ENCODE measurements at regions not wholly inside any gene's neighbourhood (a gene's known extent, or its start where the extent isn't known, plus 50 kb on each side); places are given as distances from the start of the nearest gene placed in this dataset.

- Histone ChIP-seq H3K27ac (ENCODE audit: low read length) (no peak overlapping the region), H2AFZ (ENCODE audit: low read length) (no peak overlapping the region), H3K9ac (ENCODE audit: low read length) (no peak overlapping the region), H4K20me1 (ENCODE audit: low read length) (no peaks in the 10 kb centered on the region), H3K4me2 (ENCODE audit: low read length) (no peak overlapping the region), H3K36me3 (ENCODE audit: low read depth, low read length) (no peaks in the 10 kb centered on the region), H3K27me3 (ENCODE audit: low read length) (no peaks in the 10 kb centered on the region), H3K4me1 (ENCODE audit: insufficient read depth, low read length) (no peaks in the 10 kb centered on the region), H3K4me3 (ENCODE audit: low read length) (no peak overlapping the region), H3K9me3 (ENCODE audit: low read length) (no peaks in the 10 kb centered on the region), H3K79me2 (ENCODE audit: low read length) (no peaks in the 10 kb centered on the region), H3F3A (ENCODE audit: low read length, unreplicated experiment) (no peaks in the 10 kb centered on the region), H3K9me2 (replicated peaks; ENCODE audit: low read length) (no peaks in the 10 kb centered on the region)
- ATAC-seq (no peak), DNase-seq (no peak)
- BruUV-seq (replicated peaks): no TSS peak
- TF ChIP-seq EZH2 (IDR thresholded peaks at IDR 0.05; ENCODE audit: low read length, unreplicated experiment) (no peak), CTCF (conservative IDR thresholded peaks at IDR 0.05; ENCODE audit: low read depth, low read length) (no peak), EZH2phosphoT487 (IDR thresholded peaks at IDR 0.05; ENCODE audit: borderline replicate concordance, low read length) (no peak)
- CTCF ChIA-PET: no interaction called here
- intact Hi-C loops (cut with micrococcal nuclease): no loop called here
- POLR2A ChIA-PET (ENCODE audit: unreplicated experiment): no interaction called here
Measured at GRCh38 chr11:15748741-15749140, 607.6 kb downstream of the SOX6 start.

- CTCF ChIA-PET: no interaction called here
- intact Hi-C loops (cut with micrococcal nuclease): no loop called here
- no peak overlapping the region for H3K27ac ChIP-seq (ENCODE audit: low read length)
- H4K20me1 ChIP-seq (ENCODE audit: low read length): no peaks in the 10 kb centered on the region
- H3K36me3 ChIP-seq (ENCODE audit: low read depth, low read length): no peaks in the 10 kb centered on the region
- no TSS peak for BruUV-seq (replicated peaks)
- TF ChIP-seq CTCF (conservative IDR thresholded peaks at IDR 0.05; ENCODE audit: low read depth, low read length): no peak
- no peak for TF ChIP-seq EZH2phosphoT487 (IDR thresholded peaks at IDR 0.05; ENCODE audit: borderline replicate concordance, low read length)
- no peak for TF ChIP-seq EZH2 (IDR thresholded peaks at IDR 0.05; ENCODE audit: low read length, unreplicated experiment)
- no peaks in the 10 kb centered on the region for H3F3A ChIP-seq (ENCODE audit: low read length, unreplicated experiment)
- H3K9me3 ChIP-seq (ENCODE audit: low read length): no peaks in the 10 kb centered on the region
- H3K27me3 ChIP-seq (ENCODE audit: low read length): no peaks in the 10 kb centered on the region
- H3K4me3 ChIP-seq (ENCODE audit: low read length): no peak overlapping the region
- H3K4me1 ChIP-seq (ENCODE audit: insufficient read depth, low read length): no peaks in the 10 kb centered on the region
- H2AFZ ChIP-seq (ENCODE audit: low read length): no peak overlapping the region
- no peaks in the 10 kb centered on the region for H3K79me2 ChIP-seq (ENCODE audit: low read length)
- no peaks in the 10 kb centered on the region for H3K9me2 ChIP-seq (replicated peaks; ENCODE audit: low read length)
- ATAC-seq: no peak
- no peak overlapping the region for H3K4me2 ChIP-seq (ENCODE audit: low read length)
- no peak overlapping the region for H3K9ac ChIP-seq (ENCODE audit: low read length)
- DNase-seq: no peak
- POLR2A ChIA-PET (ENCODE audit: unreplicated experiment): no interaction called here
Measured at GRCh38 chr11:15750535-15751308, 605.6 kb downstream of the SOX6 start.

GRCh38 chr11:15754221-15754620 lies 602.1 kb downstream of the SOX6 start:
- no peaks in the 10 kb centered on the region for H3K79me2 ChIP-seq (ENCODE audit: low read length)
- DNase-seq: no peak
- ChIA-PET POLR2A (ENCODE audit: unreplicated experiment) (no interaction called here), CTCF (no interaction called here)
- H3K4me3 ChIP-seq (ENCODE audit: low read length): no peak overlapping the region
- ATAC-seq: no peak
- no peaks in the 10 kb centered on the region for H3F3A ChIP-seq (ENCODE audit: low read length, unreplicated experiment)
- no peak overlapping the region for H3K9ac ChIP-seq (ENCODE audit: low read length)
- H4K20me1 ChIP-seq (ENCODE audit: low read length): no peaks in the 10 kb centered on the region
- TF ChIP-seq CTCF (conservative IDR thresholded peaks at IDR 0.05; ENCODE audit: low read depth, low read length) (no peak), EZH2phosphoT487 (IDR thresholded peaks at IDR 0.05; ENCODE audit: borderline replicate concordance, low read length) (no peak), EZH2 (IDR thresholded peaks at IDR 0.05; ENCODE audit: low read length, unreplicated experiment) (no peak)
- H3K9me3 ChIP-seq (ENCODE audit: low read length): no peaks in the 10 kb centered on the region
- H3K36me3 ChIP-seq (ENCODE audit: low read depth, low read length): no peaks in the 10 kb centered on the region
- no peaks in the 10 kb centered on the region for H3K9me2 ChIP-seq (replicated peaks; ENCODE audit: low read length)
- H3K4me1 ChIP-seq (ENCODE audit: insufficient read depth, low read length): no peaks in the 10 kb centered on the region
- BruUV-seq (replicated peaks): no TSS peak
- intact Hi-C loops (cut with micrococcal nuclease): no loop called here
- no peak overlapping the region for H2AFZ ChIP-seq (ENCODE audit: low read length)
- H3K27me3 ChIP-seq (ENCODE audit: low read length): no peaks in the 10 kb centered on the region
- no peak overlapping the region for H3K4me2 ChIP-seq (ENCODE audit: low read length)
- H3K27ac ChIP-seq (ENCODE audit: low read length): no peak overlapping the region
